NCI-H510A (cell line): ENCODE measurements at regions not wholly inside any gene's neighbourhood (a gene's known extent, or its start where the extent isn't known, plus 50 kb on each side); places are given as distances from the start of the nearest gene placed in this dataset.

Experiments
- DNase-seq: peaks from one replicate; lab custom pipeline; 2025; lab: John Stamatoyannopoulos, UW

GRCh38 chr4:180148737-180149136, 2094.5 kb upstream of the TENM3 start:
- no peak for DNase-seq

GRCh38 chr4:180150818-180151217, 2092.4 kb upstream of the TENM3 start:
- no peak for DNase-seq

- DNase-seq = no peak
These were observed 2090.4 kb upstream of the TENM3 start for GRCh38 chr4:180152831-180153230.

GRCh38 chr4:180153587-180153986, 2089.6 kb upstream of the TENM3 start:
- no peak for DNase-seq

- DNase-seq = no peak
These were observed 2086.5 kb upstream of the TENM3 start for GRCh38 chr4:180156684-180157083.

- no peak for DNase-seq
These were observed 2082.8 kb upstream of the TENM3 start for GRCh38 chr4:180160195-180160983.

- no peak for DNase-seq
These were observed 2078.4 kb upstream of the TENM3 start for GRCh38 chr4:180164799-180165198.

- no peak for DNase-seq
These were observed 2073.8 kb upstream of the TENM3 start for GRCh38 chr4:180169394-180169793.

GRCh38 chr4:180169966-180170365, 2073.2 kb upstream of the TENM3 start:
- no peak for DNase-seq

GRCh38 chr4:180179146-180179545, 2064.1 kb upstream of the TENM3 start:
- no peak for DNase-seq

- no peak for DNase-seq
These were observed 2053.5 kb upstream of the TENM3 start for GRCh38 chr4:180189666-180190065.

- DNase-seq = no peak
These were observed 2052.8 kb upstream of the TENM3 start for GRCh38 chr4:180190382-180190781.

- no peak for DNase-seq
These were observed 2045.7 kb upstream of the TENM3 start for GRCh38 chr4:180197471-180197870.

- no peak for DNase-seq
These were observed 2039.9 kb upstream of the TENM3 start for GRCh38 chr4:180203349-180203748.

- no peak for DNase-seq
These were observed 2037.9 kb upstream of the TENM3 start for GRCh38 chr4:180205276-180205675.

- DNase-seq = no peak
These were observed 2035.3 kb upstream of the TENM3 start for GRCh38 chr4:180207921-180208320.

- DNase-seq = no peak
These were observed 2026.1 kb upstream of the TENM3 start for GRCh38 chr4:180217070-180217469.

- no peak for DNase-seq
These were observed 2024.1 kb upstream of the TENM3 start for GRCh38 chr4:180219080-180219479.

- no peak for DNase-seq
These were observed 2017.2 kb upstream of the TENM3 start for GRCh38 chr4:180225977-180226376.

- no peak for DNase-seq
These were observed 2008.5 kb upstream of the TENM3 start for GRCh38 chr4:180234730-180235129.

GRCh38 chr4:180240670-180241069, 2002.5 kb upstream of the TENM3 start:
- DNase-seq = no peak

- DNase-seq = no peak
These were observed 1989.8 kb upstream of the TENM3 start for GRCh38 chr4:180253419-180253818.

GRCh38 chr4:180261346-180261745, 1981.9 kb upstream of the TENM3 start:
- DNase-seq = no peak

GRCh38 chr4:180280076-180280475, 1963.1 kb upstream of the TENM3 start:
- no peak for DNase-seq
